ENCODE measurements at regions not wholly inside any gene's neighbourhood (a gene's known extent, or its start where the extent isn't known, plus 50 kb on each side); places are given as distances from the start of the nearest gene placed in this dataset.
"Not testable (repeated sequence)": the region's sequence is repeated elsewhere in the genome, so short reads cannot be mapped to it uniquely, and the experiment has no call there.

- no peak for DNase-seq (ENCODE audit: low read depth)
Measured at GRCh38 chrX:122545778-122546177, 638.3 kb upstream of the GRIA3 start.

GRCh38 chrX:122546269-122546668, 637.8 kb upstream of the GRIA3 start:
- DNase-seq (ENCODE audit: low read depth), result no peak

GRCh38 chrX:122552286-122552800, 631.7 kb upstream of the GRIA3 start:
- peak; percentile 15 for DNase-seq (ENCODE audit: low read depth)

- DNase-seq (ENCODE audit: low read depth), result no peak
Measured at GRCh38 chrX:122555925-122556324, 628.2 kb upstream of the GRIA3 start.

GRCh38 chrX:122565952-122566351, 618.1 kb upstream of the GRIA3 start:
- peak; percentile 97 for DNase-seq (ENCODE audit: low read depth)

- no peak for DNase-seq (ENCODE audit: low read depth)
Measured at GRCh38 chrX:122566401-122566800, 617.7 kb upstream of the GRIA3 start.

GRCh38 chrX:122567911-122568310, 616.2 kb upstream of the GRIA3 start:
- DNase-seq (ENCODE audit: low read depth), result no peak

GRCh38 chrX:122572461-122572860, 611.6 kb upstream of the GRIA3 start:
- DNase-seq (ENCODE audit: low read depth), result peak; percentile 42

- DNase-seq (ENCODE audit: low read depth), result no peak
Measured at GRCh38 chrX:122579036-122579435, 605.0 kb upstream of the GRIA3 start.

GRCh38 chrX:122579526-122579925, 604.6 kb upstream of the GRIA3 start:
- peak; percentile 68 for DNase-seq (ENCODE audit: low read depth)

GRCh38 chrX:122582280-122582974, 601.7 kb upstream of the GRIA3 start:
- peak; percentile 88 for DNase-seq (ENCODE audit: low read depth)

DNA sequence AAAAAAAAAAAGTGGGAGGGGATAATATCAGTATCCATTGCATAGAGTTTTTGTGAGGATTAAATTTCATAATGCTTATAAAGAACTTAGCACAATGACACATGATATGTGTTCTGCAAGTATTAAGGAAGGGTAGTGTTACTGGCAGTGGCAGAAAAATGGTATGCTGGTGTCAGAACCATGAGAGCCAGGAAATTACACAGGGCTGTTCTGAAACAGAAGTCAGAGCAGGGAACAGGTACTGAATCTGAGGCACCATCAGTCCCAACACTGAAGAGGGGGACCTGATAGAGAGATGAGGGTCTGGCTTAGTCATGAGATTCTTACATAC, 601.1 kb upstream of the GRIA3 start:
- DNase-seq (ENCODE audit: low read depth), result no peak

DNA sequence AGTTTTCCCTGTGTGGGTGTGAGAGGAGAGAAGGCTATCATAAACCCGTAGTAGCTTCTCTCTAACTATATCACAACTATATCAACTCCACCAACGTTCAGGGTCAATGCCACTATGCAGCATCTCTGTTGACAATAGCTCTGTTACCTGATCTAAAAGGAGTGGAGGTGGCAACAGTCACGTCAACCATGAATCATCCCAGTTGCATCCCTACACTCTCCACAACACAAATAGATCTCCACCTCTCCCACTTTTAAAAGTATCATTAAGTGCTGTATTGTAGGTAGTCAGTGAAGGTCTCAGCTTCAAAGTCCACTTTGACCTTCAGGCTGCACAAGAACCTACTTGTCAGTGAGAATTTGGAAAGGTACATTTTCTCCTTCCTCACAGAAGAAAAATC, 600.5 kb upstream of the GRIA3 start:
- DNase-seq (ENCODE audit: low read depth), result peak; percentile 46

GRCh38 chrX:122584981-122585380, 599.1 kb upstream of the GRIA3 start:
- DNase-seq (ENCODE audit: low read depth), result no peak

GRCh38 chrX:122586831-122587230, 597.2 kb upstream of the GRIA3 start:
- peak; percentile 56 for DNase-seq (ENCODE audit: low read depth)

- no peak for DNase-seq (ENCODE audit: low read depth)
Measured at GRCh38 chrX:122591546-122591945, 592.5 kb upstream of the GRIA3 start.

DNA sequence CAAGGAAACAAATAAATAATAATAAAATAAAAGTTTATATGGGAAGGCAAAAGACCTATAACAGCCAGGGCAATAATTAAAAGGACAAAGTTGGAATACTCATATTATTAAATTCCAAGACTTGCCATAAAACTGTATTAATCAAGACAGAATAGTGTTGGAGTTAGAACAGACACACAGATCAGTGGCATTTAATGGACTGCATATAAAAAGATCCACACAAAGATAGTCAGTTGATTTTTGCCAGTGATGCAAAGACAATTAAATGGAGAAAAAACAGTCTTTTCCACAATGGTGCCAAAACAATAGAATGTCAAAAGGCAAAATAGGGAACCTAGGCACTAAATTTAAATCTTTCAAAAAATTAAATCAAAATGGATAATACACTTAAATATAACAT, 587.1 kb upstream of the GRIA3 start:
- DNase-seq (ENCODE audit: low read depth), result no peak

DNA sequence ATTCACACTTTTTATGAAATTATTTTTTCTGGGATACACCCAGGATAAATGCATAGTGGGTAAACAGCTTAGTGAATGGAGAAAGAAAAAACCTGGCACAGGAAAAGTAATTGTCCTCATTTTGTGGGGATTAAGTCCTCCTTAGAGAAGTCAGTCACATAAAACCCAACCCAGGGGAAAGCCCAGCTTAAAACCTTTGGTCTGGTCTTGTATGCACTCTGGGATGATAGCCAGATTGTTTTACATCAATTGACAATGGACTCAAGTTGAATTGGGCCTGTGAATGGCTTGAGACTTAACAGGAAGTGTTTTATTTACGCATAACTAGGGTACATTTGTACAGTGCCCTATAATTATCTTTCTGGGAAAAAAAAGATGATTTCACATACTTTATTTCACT, 561.3 kb upstream of the GRIA3 start:
- peak; percentile 8 for DNase-seq (ENCODE audit: low read depth)

- no peak for DNase-seq (ENCODE audit: low read depth)
Measured at GRCh38 chrX:122625239-122625638, 558.8 kb upstream of the GRIA3 start.

- peak; percentile 57 for DNase-seq (ENCODE audit: low read depth)
Measured at GRCh38 chrX:122625821-122626220, 558.3 kb upstream of the GRIA3 start.

- peak; percentile 18 for DNase-seq (ENCODE audit: low read depth)
Measured at GRCh38 chrX:122626871-122627270, 557.2 kb upstream of the GRIA3 start.

- no peak for DNase-seq (ENCODE audit: low read depth)
Measured at GRCh38 chrX:122641136-122641535, 542.9 kb upstream of the GRIA3 start.

GRCh38 chrX:122641826-122642225, 542.3 kb upstream of the GRIA3 start:
- no peak for DNase-seq (ENCODE audit: low read depth)

GRCh38 chrX:122655256-122655655, 528.8 kb upstream of the GRIA3 start:
- DNase-seq (ENCODE audit: low read depth), result not testable (repeated sequence)
